Ishikawa (cell line): ENCODE measurements at regions not wholly inside any gene's neighbourhood (a gene's known extent, or its start where the extent isn't known, plus 50 kb on each side); places are given as distances from the start of the nearest gene placed in this dataset.

Source experiments
- CEBPB ChIP-seq: IDR thresholded peaks from 2 replicates; pipeline ENCODE4 v1.6.1; 2012
- CREB1 ChIP-seq: IDR thresholded peaks from 2 replicates; pipeline ENCODE4 v1.6.1; 2012; ENCODE audit warnings: low read depth
- EGR1 ChIP-seq: IDR thresholded peaks from 2 replicates; pipeline ENCODE4 v1.6.1; 2012
- EP300 ChIP-seq: IDR thresholded peaks from 2 replicates; pipeline ENCODE4 v1.6.1; 2012; ENCODE audit warnings: borderline replicate concordance
- FOXM1 ChIP-seq: IDR thresholded peaks from 2 replicates; pipeline ENCODE4 v1.6.1; 2012; ENCODE audit warnings: low read depth, borderline replicate concordance
- MAX ChIP-seq: IDR thresholded peaks from 2 replicates; pipeline ENCODE4 v1.6.1; 2012
- NFIC ChIP-seq: IDR thresholded peaks from 2 replicates; pipeline ENCODE4 v1.6.1; 2012
- RAD21 ChIP-seq: IDR thresholded peaks from 2 replicates; pipeline ENCODE4 v1.6.1; 2012; ENCODE audit warnings: low read depth
- REST ChIP-seq: IDR thresholded peaks from 2 replicates; pipeline ENCODE4 v1.6.1; 2012; ENCODE audit warnings: low read depth, mild to moderate bottlenecking
- TAF1 ChIP-seq: IDR thresholded peaks from 2 replicates; pipeline ENCODE4 v1.6.1; 2012; ENCODE audit warnings: low read depth, mild to moderate bottlenecking
- TCF12 ChIP-seq: IDR thresholded peaks from 2 replicates; pipeline ENCODE4 v1.6.1; 2012; ENCODE audit warnings: low read depth
- TEAD4 ChIP-seq: IDR thresholded peaks from 2 replicates; pipeline ENCODE4 v1.6.1; 2012
- USF1 ChIP-seq: IDR thresholded peaks from 2 replicates; pipeline ENCODE4 v1.6.1; 2012
- YY1 ChIP-seq: IDR thresholded peaks from 2 replicates; pipeline ENCODE4 v1.6.1; 2012; ENCODE audit warnings: low read depth
- ZBTB7A ChIP-seq: IDR thresholded peaks from 2 replicates; pipeline ENCODE4 v1.6.1; 2012; ENCODE audit warnings: low read depth

- TF ChIP-seq ZBTB7A (peak; percentile 70; the same call in 1 of the 2 replicates), RAD21 (no peak)
Measured at GRCh38 chr11:69918231-69918937, 99.2 kb upstream of the FGF3 start.

- peak; percentile 100 for TF ChIP-seq CEBPB
- peak; percentile 88 for TF ChIP-seq RAD21
- TF ChIP-seq ZBTB7A = peak; percentile 1; the same call in 1 of the 2 replicates
- no peak for TF ChIP-seq MAX
Measured at GRCh38 chr11:69918938-69919650, 99.9 kb upstream of the FGF3 start.

- no peak for TF ChIP-seq RAD21
- no peak for TF ChIP-seq FOXM1
- TF ChIP-seq MAX = no peak
- TF ChIP-seq CEBPB = no peak
- no peak for TF ChIP-seq USF1
- TF ChIP-seq TAF1 = no peak
- no peak for TF ChIP-seq EGR1
- TF ChIP-seq CREB1 = no peak
- TF ChIP-seq REST = no peak
- no peak for TF ChIP-seq ZBTB7A
- TF ChIP-seq NFIC = no peak
- TF ChIP-seq TCF12 = no peak
- no peak for TF ChIP-seq EP300
- no peak for TF ChIP-seq TEAD4
- no peak for TF ChIP-seq YY1
Measured at GRCh38 chr11:69919659-69920344, 100.6 kb upstream of the FGF3 start.

- TF ChIP-seq REST (no peak), YY1 (no peak), USF1 (no peak), FOXM1 (no peak), TCF12 (no peak), CEBPB (no peak), CREB1 (no peak), EGR1 (no peak), ZBTB7A (no peak), RAD21 (no peak)
Measured at GRCh38 chr11:69920345-69921127, 101.3 kb upstream of the FGF3 start.
